OCI-LY7 (cell line): ENCODE measurements at regions not wholly inside any gene's neighbourhood (a gene's known extent, or its start where the extent isn't known, plus 50 kb on each side); places are given as distances from the start of the nearest gene placed in this dataset.

Experiments used
- EZH2phosphoT487 ChIP-seq: fragments of 200-600 bp; sonication (generic); IDR thresholded peaks from 2 replicates; pipeline ENCODE4 v1.6.1; 2018; ENCODE audit warnings: low read depth, borderline replicate concordance, mild to moderate bottlenecking, mixed run types, antibody characterized with exemption, low read length, moderate library complexity, mixed read lengths
- TF ChIP-seq, protein P1 (sequence below): fragments of 200-600 bp; sonication (generic); conservative IDR thresholded peaks from 2 replicates; pipeline ENCODE4 v1.5.1; 2014; ENCODE audit warnings: mild to moderate bottlenecking, antibody characterized with exemption, low read length, moderate library complexity, mixed read lengths

DNA sequence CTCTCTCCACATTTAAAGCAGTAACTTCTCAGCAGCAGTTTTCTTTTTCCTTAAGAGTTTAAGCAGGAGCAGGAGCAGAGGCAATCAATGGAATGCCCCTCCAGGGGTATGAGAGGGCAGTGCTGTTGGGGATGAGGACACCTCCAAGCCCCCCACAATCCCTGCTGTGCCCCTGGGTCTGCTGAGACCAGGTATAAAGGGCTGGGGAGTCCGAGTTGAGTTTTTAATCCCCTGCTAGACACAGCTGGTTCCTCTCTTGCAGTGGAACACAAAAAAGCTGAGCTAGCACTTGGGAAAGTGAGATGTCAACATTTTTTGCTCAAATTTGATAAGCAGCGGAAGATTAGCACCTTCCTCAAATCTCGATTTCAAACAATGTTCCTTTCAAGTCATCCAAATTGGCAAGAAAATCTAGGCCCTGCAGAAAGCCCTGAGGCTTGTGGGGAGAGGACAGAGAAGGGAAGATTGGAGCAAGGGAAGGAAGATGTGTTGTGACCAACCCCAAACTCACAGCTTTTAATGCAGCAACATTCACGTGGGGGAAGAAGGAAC, 581.9 kb downstream of the SOX6 start:
- TF ChIP-seq, protein P1, sequence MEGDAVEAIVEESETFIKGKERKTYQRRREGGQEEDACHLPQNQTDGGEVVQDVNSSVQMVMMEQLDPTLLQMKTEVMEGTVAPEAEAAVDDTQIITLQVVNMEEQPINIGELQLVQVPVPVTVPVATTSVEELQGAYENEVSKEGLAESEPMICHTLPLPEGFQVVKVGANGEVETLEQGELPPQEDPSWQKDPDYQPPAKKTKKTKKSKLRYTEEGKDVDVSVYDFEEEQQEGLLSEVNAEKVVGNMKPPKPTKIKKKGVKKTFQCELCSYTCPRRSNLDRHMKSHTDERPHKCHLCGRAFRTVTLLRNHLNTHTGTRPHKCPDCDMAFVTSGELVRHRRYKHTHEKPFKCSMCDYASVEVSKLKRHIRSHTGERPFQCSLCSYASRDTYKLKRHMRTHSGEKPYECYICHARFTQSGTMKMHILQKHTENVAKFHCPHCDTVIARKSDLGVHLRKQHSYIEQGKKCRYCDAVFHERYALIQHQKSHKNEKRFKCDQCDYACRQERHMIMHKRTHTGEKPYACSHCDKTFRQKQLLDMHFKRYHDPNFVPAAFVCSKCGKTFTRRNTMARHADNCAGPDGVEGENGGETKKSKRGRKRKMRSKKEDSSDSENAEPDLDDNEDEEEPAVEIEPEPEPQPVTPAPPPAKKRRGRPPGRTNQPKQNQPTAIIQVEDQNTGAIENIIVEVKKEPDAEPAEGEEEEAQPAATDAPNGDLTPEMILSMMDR: no peak
- TF ChIP-seq EZH2phosphoT487: no peak
